Right lobe of liver (tissue), 6 donors: ENCODE measurements at regions not wholly inside any gene's neighbourhood (a gene's known extent, or its start where the extent isn't known, plus 50 kb on each side); places are given as distances from the start of the nearest gene placed in this dataset.
A peak's percentile ranks its signal among the peaks of the same experiment; 100 is the strongest.

Source experiments
- ATAC-seq, 4 donors: fragments of 200-7000 bp; cut with Tn5 transposase; one replicate each; pipeline ENCODE4 v1.9.1; 2020; ENCODE audit warnings: mild to moderate bottlenecking in 4 of 4, moderate library complexity in 4 of 4
- DNase-seq, 3 donors: peaks; one replicate each; pipeline ENCODE4 v3.0.0-alpha.2; 2020
- H3K27ac ChIP-seq, 3 donors: fragments of 200-600 bp; one replicate each; pipeline ENCODE4 v1.8.0; 2022
- H3K27me3 ChIP-seq, 2 donors: fragments of 200-600 bp; one replicate each; pipeline ENCODE4 v1.8.0; 2022
- H3K36me3 ChIP-seq, 4 donors: fragments of 200-600 bp; sonication (generic) in 1 of 4; one replicate each; pipeline versions ENCODE4 v1.5.1 to v1.8.0; 2017 to 2022; ENCODE audit warnings: control low read depth in 1 of 4
- H3K4me1 ChIP-seq, 4 donors: fragments of 200-600 bp; sonication (generic) in 1 of 4; one replicate each; pipeline versions ENCODE4 v1.5.1 to v1.8.0; 2017 to 2022; ENCODE audit warnings: control low read depth in 1 of 4
- H3K4me3 ChIP-seq, 3 donors: fragments of 200-600 bp; one replicate each; pipeline ENCODE4 v1.8.0; 2022
- H3K9me3 ChIP-seq, 4 donors: fragments of 200-600 bp; sonication (generic) in 1 of 4; one replicate each; pipeline versions ENCODE4 v1.5.1 to v1.8.0; 2017 to 2022; ENCODE audit warnings: control low read depth in 1 of 4
- CTCF ChIP-seq, 4 donors: fragments of 200-600 bp in 3 of 4; fragments of 450-650 bp in 1 of 4; IDR thresholded peaks; one replicate each; pipeline versions ENCODE4 v1.5.1 to v1.8.0; 2016 to 2022; ENCODE audit warnings: antibody characterized with exemption in 4 of 4, mild to moderate bottlenecking in 2 of 4
- POLR2A ChIP-seq: fragments of 450-650 bp; IDR thresholded peaks from one replicate; pipeline ENCODE4 v1.6.1; 2017; ENCODE audit warnings: antibody characterized with exemption, mild to moderate bottlenecking
- WGBS: methylation state at CpG from one replicate; pipeline ENCODE4 v1.1.6; 2018; ENCODE audit warnings: low coverage, low lambda C conversion rate; ENCODE audit not compliant: insufficient coverage; ENCODE audit errors: missing lambda C conversion rate; 5-methylcytosine and 5-hydroxymethylcytosine counted together
- intact Hi-C, 2 donors: fragments of 100-400 bp; cut with DNase I; formaldehyde crosslinking; loops; one replicate each; pipeline versions ENCODE4 v1.11.2 to v1.14.1; 2022
- donor health status: DM: no; HTN: yes; CAD: no.
- donor health status: DM: no; HTN: no; CAD: no.
- donor health status: DM: no; HTN: no; CAD: no.
- donor health status: DM: no; HTN: yes; CAD: no.
- donor health status: DM: no; HTN: yes; CAD: no.

GRCh38 chr4:18192901-18193300 is 171.3 kb upstream of the LCORL start:
- H3K27ac ChIP-seq, result no peak overlapping the region
- ATAC-seq, result peak in 1 of 4 donors; percentile 19
- H3K4me3 ChIP-seq, result no peak overlapping the region
- TF ChIP-seq CTCF (IDR thresholded peaks at IDR 0.05), result no peak
- no peak for TF ChIP-seq POLR2A
- no peaks in the 10 kb centered on the region for H3K36me3 ChIP-seq
- H3K4me1 ChIP-seq, result no peaks in the 10 kb centered on the region
- intact Hi-C loops, result no loop called here
- no peaks in the 10 kb centered on the region for H3K27me3 ChIP-seq
- 43% methylated on average over 3 of the region's 3 CpGs for WGBS
- DNase-seq, result no peak
- no peaks in the 10 kb centered on the region for H3K9me3 ChIP-seq

GRCh38 chr4:18185491-18185890 is 163.9 kb upstream of the LCORL start:
- Histone ChIP-seq H3K9me3 (no peaks in the 10 kb centered on the region), H3K4me3 (no peak overlapping the region), H3K36me3 (no peaks in the 10 kb centered on the region), H3K27me3 (no peaks in the 10 kb centered on the region), H3K27ac (no peak overlapping the region), H3K4me1 (no peaks in the 10 kb centered on the region)
- 57% methylated on average over 2 of the region's 2 CpGs for WGBS
- ATAC-seq (no peak), DNase-seq (no peak)
- TF ChIP-seq POLR2A, result no peak
- TF ChIP-seq CTCF (IDR thresholded peaks at IDR 0.05), result no peak
- intact Hi-C loops, result no loop called here

DNA sequence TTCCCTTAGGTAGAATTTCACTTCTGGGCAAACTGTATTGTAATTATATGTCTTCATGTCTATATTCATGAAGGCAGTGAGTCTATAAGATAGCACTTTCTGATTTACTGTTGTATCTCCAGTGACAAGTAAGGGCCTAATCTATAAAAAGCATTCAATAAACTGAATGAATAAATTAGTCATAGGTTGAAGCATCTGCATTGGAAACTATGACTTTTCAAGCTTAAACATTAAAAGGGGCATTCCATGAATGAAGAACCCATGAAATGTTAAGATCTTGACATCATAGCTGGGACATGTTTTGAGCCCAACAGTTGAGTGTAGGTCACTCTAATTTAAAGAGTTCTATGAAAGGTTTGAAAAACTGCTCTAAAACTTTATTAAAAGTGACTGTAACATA is 159.3 kb upstream of the LCORL start:
- ATAC-seq (no peak), DNase-seq (no peak)
- TF ChIP-seq POLR2A (no peak), CTCF (IDR thresholded peaks at IDR 0.05) (no peak)
- no peak overlapping the region for H3K4me3 ChIP-seq
- intact Hi-C loops, result no loop called here
- no peaks in the 10 kb centered on the region for H3K36me3 ChIP-seq
- no peaks in the 10 kb centered on the region for H3K4me1 ChIP-seq
- no peak overlapping the region for H3K27ac ChIP-seq
- H3K9me3 ChIP-seq, result no peaks in the 10 kb centered on the region
- no peaks in the 10 kb centered on the region for H3K27me3 ChIP-seq

DNA sequence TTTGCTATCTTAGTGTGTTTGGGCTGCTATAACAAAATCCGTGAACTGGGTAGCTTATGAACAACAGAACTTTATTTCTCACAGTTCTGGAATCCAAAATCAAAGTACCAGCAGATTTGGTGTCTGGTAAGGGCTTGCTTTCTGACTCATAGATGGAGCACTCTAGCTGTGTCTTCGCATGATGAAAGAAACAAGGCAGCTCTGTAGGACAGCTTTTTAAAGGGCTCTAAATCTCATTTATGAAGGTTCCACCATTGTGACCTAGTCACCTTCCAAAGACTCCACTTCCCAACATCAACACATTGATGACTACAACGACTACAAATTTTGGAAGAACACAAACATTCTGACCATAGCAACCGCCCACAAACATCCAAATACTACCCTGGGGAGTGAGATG is 158.6 kb upstream of the LCORL start:
- intact Hi-C loops, result no loop called here
- DNase-seq, result no peak
- H3K36me3 ChIP-seq, result no peaks in the 10 kb centered on the region
- no peak overlapping the region for H3K4me3 ChIP-seq
- no peaks in the 10 kb centered on the region for H3K4me1 ChIP-seq
- WGBS, result 38% methylated on average over 4 of the region's 4 CpGs
- no peaks in the 10 kb centered on the region for H3K9me3 ChIP-seq
- no peaks in the 10 kb centered on the region for H3K27me3 ChIP-seq
- no peak for TF ChIP-seq CTCF (IDR thresholded peaks at IDR 0.05)
- no peak for TF ChIP-seq POLR2A
- no peak for ATAC-seq
- no peak overlapping the region for H3K27ac ChIP-seq

DNA sequence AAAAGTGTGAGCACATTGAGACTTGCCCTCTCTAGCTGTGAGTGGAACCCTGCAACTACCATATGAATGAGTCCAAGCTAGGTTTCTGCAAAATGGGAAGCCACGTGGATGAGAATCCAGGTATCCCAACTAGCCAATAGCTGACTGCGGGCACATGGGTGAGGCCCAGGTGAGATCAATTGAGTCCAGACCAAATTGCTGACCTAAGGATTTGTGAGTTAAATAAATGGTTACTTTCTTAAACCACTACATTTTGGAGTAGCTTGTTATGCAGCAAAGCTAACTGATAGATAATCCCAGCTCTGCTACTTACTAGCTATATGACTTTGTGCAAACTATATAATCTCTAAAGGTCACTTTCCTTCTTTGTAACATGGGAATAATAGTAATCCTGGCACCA is 150.3 kb upstream of the LCORL start:
- H3K27ac ChIP-seq, result no peak overlapping the region
- no peak for TF ChIP-seq CTCF (IDR thresholded peaks at IDR 0.05)
- no peak for TF ChIP-seq POLR2A
- 57% methylated on average over 2 of the region's 2 CpGs for WGBS
- DNase-seq (no peak), ATAC-seq (no peak)
- no peaks in the 10 kb centered on the region for H3K4me1 ChIP-seq
- no peaks in the 10 kb centered on the region for H3K36me3 ChIP-seq
- no peak overlapping the region for H3K4me3 ChIP-seq
- no peaks in the 10 kb centered on the region for H3K27me3 ChIP-seq
- H3K9me3 ChIP-seq, result no peaks in the 10 kb centered on the region
- intact Hi-C loops, result no loop called here
